SK-N-SH (cell line): ENCODE measurements at regions not wholly inside any gene's neighbourhood (a gene's known extent, or its start where the extent isn't known, plus 50 kb on each side); places are given as distances from the start of the nearest gene placed in this dataset.

Experiments
- CTCF ChIA-PET: fragments of 300-600, 350-600 bp; formaldehyde crosslinking; extraction: SDS; loops from one replicate; lab custom pipeline; 2021; lab: Yijun Ruan, JAX
- POLR2A ChIA-PET: fragments of 350-600 bp; sonication (Branson Sonifier 250); formaldehyde crosslinking; extraction: SDS; loops from one replicate; lab custom pipeline; 2020; ENCODE audit warnings: antibody characterized with exemption, inconsistent platforms; lab: Yijun Ruan, JAX
- DNase-seq: peaks from one replicate; pipeline ENCODE4 v3.0.0; 2012
- H2AFZ ChIP-seq: fragments of 200-600 bp; sonication (generic); 2 replicates; pipeline ENCODE4 v1.8.1; 2016; ENCODE audit warnings: antibody characterized with exemption, mild to moderate bottlenecking, low read depth
- H3F3A ChIP-seq: fragments of 200-600 bp; sonication (generic); replicated peaks from 2 replicates; pipeline ENCODE3; 2016; ENCODE audit warnings: antibody characterized with exemption, mild to moderate bottlenecking; ENCODE audit not compliant: insufficient read depth
- H3K27ac ChIP-seq, 2 experiments: fragments of 200-500 bp in 1 of 2; fragments of 200-600 bp in 1 of 2; sonication (Bioruptor generic) in 1 of 2; sonication (generic), shearing (Covaris generic) in 1 of 2; 2 replicates each; pipeline versions ENCODE4 v1.5.1 to v1.6.1; 2014 to 2016; ENCODE audit warnings: low read depth in 2 of 2, inconsistent platforms in 1 of 2, low read length in 1 of 2, mild to moderate bottlenecking in 1 of 2, mixed read lengths in 1 of 2
- H3K27me3 ChIP-seq: fragments of 200-600 bp; sonication (generic), shearing (Covaris generic); 2 replicates; pipeline ENCODE4 v1.6.1; 2016; ENCODE audit warnings: mixed run types; ENCODE audit not compliant: insufficient read depth
- H3K36me3 ChIP-seq, 2 experiments: fragments of 200-500 bp in 1 of 2; fragments of 200-600 bp in 1 of 2; sonication (Bioruptor generic) in 1 of 2; sonication (generic) in 1 of 2; replicated peaks in 1 of 2; 2 replicates each; pipeline versions ENCODE3 to v1.5.1; 2014 to 2016; ENCODE audit warnings: low read length in 1 of 2, mild to moderate bottlenecking in 1 of 2; ENCODE audit not compliant: insufficient read depth in 2 of 2, control insufficient read depth in 1 of 2
- H3K4me1 ChIP-seq, 2 experiments: fragments of 200-500 bp in 1 of 2; fragments of 200-600 bp in 1 of 2; sonication (Bioruptor generic) in 1 of 2; sonication (generic), shearing (Covaris generic) in 1 of 2; 2 replicates each; pipeline versions ENCODE4 v1.5.1 to v1.6.1; 2014 to 2016; ENCODE audit warnings: low read depth in 1 of 2, low read length in 1 of 2, mixed run types in 1 of 2; ENCODE audit not compliant: insufficient read depth in 2 of 2, control insufficient read depth in 1 of 2
- H3K4me2 ChIP-seq: fragments of 200-600 bp; sonication (generic), shearing (Covaris generic); 2 replicates; pipeline ENCODE4 v1.6.1; 2017; ENCODE audit warnings: mixed run types
- H3K4me3 ChIP-seq, 2 experiments: fragments of 200-500 bp in 1 of 2; fragments of 200-600 bp in 1 of 2; sonication (Bioruptor generic) in 1 of 2; sonication (generic), shearing (Covaris generic) in 1 of 2; 2 replicates each; pipeline versions ENCODE4 v1.5.1 to v1.8.1; 2014 to 2016; ENCODE audit warnings: low read depth in 2 of 2, inconsistent platforms in 1 of 2, low read length in 1 of 2, mild to moderate bottlenecking in 1 of 2, mixed read lengths in 1 of 2, moderate library complexity in 1 of 2
- H3K79me2 ChIP-seq: fragments of 200-600 bp; sonication (generic); 2 replicates; pipeline ENCODE4 v1.8.1; 2017; ENCODE audit warnings: mild to moderate bottlenecking; ENCODE audit not compliant: insufficient read depth
- H3K9ac ChIP-seq: fragments of 200-600 bp; sonication (generic); 2 replicates; pipeline ENCODE4 v1.6.1; 2017; ENCODE audit warnings: mixed run types
- H3K9me2 ChIP-seq: fragments of 200-600 bp; sonication (generic); 2 replicates; pipeline ENCODE4 v1.6.1; 2017; ENCODE audit warnings: mixed run types
- H3K9me3 ChIP-seq: fragments of 200-600 bp; sonication (generic); 2 replicates; pipeline ENCODE4 v1.6.1; 2017; ENCODE audit warnings: mixed run types, mild to moderate bottlenecking, moderate library complexity
- H4K20me1 ChIP-seq: fragments of 200-600 bp; sonication (generic); 2 replicates; pipeline ENCODE4 v1.6.1; 2017; ENCODE audit warnings: mild to moderate bottlenecking, mixed run types; ENCODE audit not compliant: insufficient read depth
- CHD2 ChIP-seq: fragments of 150-350 bp; IDR thresholded peaks from 2 replicates; pipeline ENCODE4 v1.6.1; 2018; ENCODE audit warnings: low read length; ENCODE audit not compliant: partially characterized antibody
- CTCF ChIP-seq: fragments of 200-600 bp; sonication (generic); IDR thresholded peaks from 2 replicates; pipeline ENCODE4 v1.6.1; 2017; ENCODE audit warnings: antibody characterized with exemption, mild to moderate bottlenecking, moderate library complexity
- FOSL2 ChIP-seq: IDR thresholded peaks from 2 replicates; pipeline ENCODE4 v1.4.0; 2012; ENCODE audit warnings: low read depth, mild to moderate bottlenecking, moderate library complexity, borderline replicate concordance
- FOXM1 ChIP-seq: IDR thresholded peaks from 2 replicates; pipeline ENCODE4 v1.4.0; 2012; ENCODE audit warnings: low read depth, mild to moderate bottlenecking
- GATA2 ChIP-seq: sonication (generic); formaldehyde crosslinking; IDR thresholded peaks from 2 replicates; pipeline ENCODE4 v1.5.0; 2020; ENCODE audit warnings: mild to moderate bottlenecking, missing genetic modification reagents
- NFIC ChIP-seq: IDR thresholded peaks from 2 replicates; pipeline ENCODE4 v1.4.0; 2012; ENCODE audit warnings: borderline replicate concordance
- POLR2AphosphoS5 ChIP-seq: IDR thresholded peaks from 2 replicates; pipeline ENCODE4 v1.6.1; 2012; ENCODE audit warnings: low read depth, low read length
- RAD21 ChIP-seq: IDR thresholded peaks from 2 replicates; pipeline ENCODE4 v1.6.1; 2012; ENCODE audit warnings: mild to moderate bottlenecking, low read length
- RFX5 ChIP-seq: IDR thresholded peaks from 2 replicates; pipeline ENCODE4 v1.6.1; 2012; ENCODE audit warnings: mild to moderate bottlenecking, improper control_type of control experiment, low read length
- TCF12 ChIP-seq: IDR thresholded peaks from 2 replicates; pipeline ENCODE4 v1.4.0; 2012
- WGBS: methylation state at CpG from one replicate; pipeline ENCODE4 v1.1.6; 2017; ENCODE audit warnings: low lambda C conversion rate; 5-methylcytosine and 5-hydroxymethylcytosine counted together
- TF ChIP-seq, protein P1 (sequence below): IDR thresholded peaks from 2 replicates; pipeline ENCODE4 v1.4.0; 2012; ENCODE audit warnings: low read depth, borderline replicate concordance
- TF ChIP-seq, protein P2 (sequence below): fragments of 150-350 bp; IDR thresholded peaks from 2 replicates; pipeline ENCODE4 v1.6.1; 2017; ENCODE audit warnings: antibody characterized with exemption, low read length, low read depth, borderline replicate concordance
- TF ChIP-seq, protein P3 (sequence below): IDR thresholded peaks from 2 replicates; pipeline ENCODE4 v1.6.1; 2012; ENCODE audit warnings: mild to moderate bottlenecking, low read depth, low read length, moderate library complexity

DNA sequence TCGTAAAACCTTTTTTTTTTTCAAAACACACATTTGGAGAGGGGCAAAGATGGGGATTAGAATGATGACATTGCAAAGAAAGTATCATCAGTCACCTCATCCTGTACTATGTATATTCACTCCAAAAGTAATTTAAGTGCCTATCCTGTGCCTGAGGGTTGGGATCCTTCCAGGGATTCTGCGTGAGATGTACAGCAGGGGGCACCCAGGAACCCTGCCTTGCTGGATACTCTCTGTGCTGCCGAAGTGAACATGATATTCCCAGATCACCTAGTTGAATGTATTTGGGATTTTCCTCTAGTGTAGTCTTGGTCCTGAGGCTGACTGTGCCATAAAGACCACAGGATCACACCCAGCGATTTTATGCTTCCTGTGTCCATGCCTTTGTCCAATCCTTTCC lies 372.7 kb downstream of the IPO8 start:
- CTCF ChIA-PET = no interaction called here
- no peaks in the 10 kb centered on the region for H3K79me2 ChIP-seq
- H3F3A ChIP-seq = no peaks in the 10 kb centered on the region
- no peaks in the 10 kb centered on the region for H3K27me3 ChIP-seq
- H3K4me3 ChIP-seq = no peak overlapping the region
- no peaks in the 10 kb centered on the region for H3K9me2 ChIP-seq
- TF ChIP-seq, protein P1, sequence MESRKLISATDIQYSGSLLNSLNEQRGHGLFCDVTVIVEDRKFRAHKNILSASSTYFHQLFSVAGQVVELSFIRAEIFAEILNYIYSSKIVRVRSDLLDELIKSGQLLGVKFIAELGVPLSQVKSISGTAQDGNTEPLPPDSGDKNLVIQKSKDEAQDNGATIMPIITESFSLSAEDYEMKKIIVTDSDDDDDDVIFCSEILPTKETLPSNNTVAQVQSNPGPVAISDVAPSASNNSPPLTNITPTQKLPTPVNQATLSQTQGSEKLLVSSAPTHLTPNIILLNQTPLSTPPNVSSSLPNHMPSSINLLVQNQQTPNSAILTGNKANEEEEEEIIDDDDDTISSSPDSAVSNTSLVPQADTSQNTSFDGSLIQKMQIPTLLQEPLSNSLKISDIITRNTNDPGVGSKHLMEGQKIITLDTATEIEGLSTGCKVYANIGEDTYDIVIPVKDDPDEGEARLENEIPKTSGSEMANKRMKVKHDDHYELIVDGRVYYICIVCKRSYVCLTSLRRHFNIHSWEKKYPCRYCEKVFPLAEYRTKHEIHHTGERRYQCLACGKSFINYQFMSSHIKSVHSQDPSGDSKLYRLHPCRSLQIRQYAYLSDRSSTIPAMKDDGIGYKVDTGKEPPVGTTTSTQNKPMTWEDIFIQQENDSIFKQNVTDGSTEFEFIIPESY = no peak
- no peak for TF ChIP-seq NFIC
- no peak for TF ChIP-seq TCF12
- peak; percentile 10; the same call in 1 of the 2 replicates for TF ChIP-seq CTCF
- no peaks in the 10 kb centered on the region for H3K4me1 ChIP-seq
- no peaks in the 10 kb centered on the region for H3K9me3 ChIP-seq
- no peak overlapping the region for H3K9ac ChIP-seq
- no peak overlapping the region for H3K27ac ChIP-seq
- 8% methylated on average over 4 of the region's 4 CpGs for WGBS
- no peaks in the 10 kb centered on the region for H3K36me3 ChIP-seq
- POLR2A ChIA-PET = no interaction called here
- DNase-seq = no peak
- no peak overlapping the region for H3K4me2 ChIP-seq
- no peaks in the 10 kb centered on the region for H4K20me1 ChIP-seq
- H2AFZ ChIP-seq = no peak overlapping the region

- Histone ChIP-seq H3K9me3 (no peaks in the 10 kb centered on the region), H3K4me2 (no peak overlapping the region), H3K36me3 (no peaks in the 10 kb centered on the region), H3K4me1 (no peaks in the 10 kb centered on the region), H3K9ac (no peak overlapping the region), H3F3A (no peaks in the 10 kb centered on the region), H3K27ac (no peak overlapping the region), H3K79me2 (no peaks in the 10 kb centered on the region), H3K4me3 (no peak overlapping the region), H3K9me2 (no peaks in the 10 kb centered on the region), H4K20me1 (no peaks in the 10 kb centered on the region), H3K27me3 (no peaks in the 10 kb centered on the region), H2AFZ (no peak overlapping the region)
- ChIA-PET CTCF (no interaction called here), POLR2A (no interaction called here)
- TF ChIP-seq POLR2AphosphoS5 = no peak
- TF ChIP-seq, protein P2, sequence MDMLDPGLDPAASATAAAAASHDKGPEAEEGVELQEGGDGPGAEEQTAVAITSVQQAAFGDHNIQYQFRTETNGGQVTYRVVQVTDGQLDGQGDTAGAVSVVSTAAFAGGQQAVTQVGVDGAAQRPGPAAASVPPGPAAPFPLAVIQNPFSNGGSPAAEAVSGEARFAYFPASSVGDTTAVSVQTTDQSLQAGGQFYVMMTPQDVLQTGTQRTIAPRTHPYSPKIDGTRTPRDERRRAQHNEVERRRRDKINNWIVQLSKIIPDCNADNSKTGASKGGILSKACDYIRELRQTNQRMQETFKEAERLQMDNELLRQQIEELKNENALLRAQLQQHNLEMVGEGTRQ = no peak
- no peak for TF ChIP-seq FOSL2
- TF ChIP-seq, protein P3, sequence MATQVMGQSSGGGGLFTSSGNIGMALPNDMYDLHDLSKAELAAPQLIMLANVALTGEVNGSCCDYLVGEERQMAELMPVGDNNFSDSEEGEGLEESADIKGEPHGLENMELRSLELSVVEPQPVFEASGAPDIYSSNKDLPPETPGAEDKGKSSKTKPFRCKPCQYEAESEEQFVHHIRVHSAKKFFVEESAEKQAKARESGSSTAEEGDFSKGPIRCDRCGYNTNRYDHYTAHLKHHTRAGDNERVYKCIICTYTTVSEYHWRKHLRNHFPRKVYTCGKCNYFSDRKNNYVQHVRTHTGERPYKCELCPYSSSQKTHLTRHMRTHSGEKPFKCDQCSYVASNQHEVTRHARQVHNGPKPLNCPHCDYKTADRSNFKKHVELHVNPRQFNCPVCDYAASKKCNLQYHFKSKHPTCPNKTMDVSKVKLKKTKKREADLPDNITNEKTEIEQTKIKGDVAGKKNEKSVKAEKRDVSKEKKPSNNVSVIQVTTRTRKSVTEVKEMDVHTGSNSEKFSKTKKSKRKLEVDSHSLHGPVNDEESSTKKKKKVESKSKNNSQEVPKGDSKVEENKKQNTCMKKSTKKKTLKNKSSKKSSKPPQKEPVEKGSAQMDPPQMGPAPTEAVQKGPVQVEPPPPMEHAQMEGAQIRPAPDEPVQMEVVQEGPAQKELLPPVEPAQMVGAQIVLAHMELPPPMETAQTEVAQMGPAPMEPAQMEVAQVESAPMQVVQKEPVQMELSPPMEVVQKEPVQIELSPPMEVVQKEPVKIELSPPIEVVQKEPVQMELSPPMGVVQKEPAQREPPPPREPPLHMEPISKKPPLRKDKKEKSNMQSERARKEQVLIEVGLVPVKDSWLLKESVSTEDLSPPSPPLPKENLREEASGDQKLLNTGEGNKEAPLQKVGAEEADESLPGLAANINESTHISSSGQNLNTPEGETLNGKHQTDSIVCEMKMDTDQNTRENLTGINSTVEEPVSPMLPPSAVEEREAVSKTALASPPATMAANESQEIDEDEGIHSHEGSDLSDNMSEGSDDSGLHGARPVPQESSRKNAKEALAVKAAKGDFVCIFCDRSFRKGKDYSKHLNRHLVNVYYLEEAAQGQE = no peak
- no peak for TF ChIP-seq CTCF
- TF ChIP-seq FOXM1 = no peak
- TF ChIP-seq RFX5 = no peak
- no peak for TF ChIP-seq GATA2 (CRISPR knock-in tag)
- no peak for TF ChIP-seq CHD2
- no peak for TF ChIP-seq NFIC
- no peak for TF ChIP-seq RAD21
- DNase-seq = no peak
- WGBS = 73% methylated on average over 13 of the region's 13 CpGs
Observed at GRCh38 chr12:30320561-30320960, 375.1 kb downstream of the IPO8 start.
